DOHH2 (cell line): ENCODE measurements at regions not wholly inside any gene's neighbourhood (a gene's known extent, or its start where the extent isn't known, plus 50 kb on each side); places are given as distances from the start of the nearest gene placed in this dataset.

ENCODE experiments used
- EZH2phosphoT487 ChIP-seq: fragments of 200-600 bp; sonication (generic); IDR thresholded peaks from 2 replicates; pipeline ENCODE4 v1.6.1; 2017; ENCODE audit warnings: borderline replicate concordance, mild to moderate bottlenecking, antibody characterized with exemption, low read length, moderate library complexity, mixed read lengths
- TF ChIP-seq, protein P1 (sequence below): fragments of 200-600 bp; sonication (generic); IDR thresholded peaks from one replicate; pipeline ENCODE4 v1.5.1; 2014; ENCODE audit warnings: antibody characterized with exemption, mild to moderate bottlenecking, low read depth, low read length; ENCODE audit not compliant: poor library complexity, severe bottlenecking

DNA sequence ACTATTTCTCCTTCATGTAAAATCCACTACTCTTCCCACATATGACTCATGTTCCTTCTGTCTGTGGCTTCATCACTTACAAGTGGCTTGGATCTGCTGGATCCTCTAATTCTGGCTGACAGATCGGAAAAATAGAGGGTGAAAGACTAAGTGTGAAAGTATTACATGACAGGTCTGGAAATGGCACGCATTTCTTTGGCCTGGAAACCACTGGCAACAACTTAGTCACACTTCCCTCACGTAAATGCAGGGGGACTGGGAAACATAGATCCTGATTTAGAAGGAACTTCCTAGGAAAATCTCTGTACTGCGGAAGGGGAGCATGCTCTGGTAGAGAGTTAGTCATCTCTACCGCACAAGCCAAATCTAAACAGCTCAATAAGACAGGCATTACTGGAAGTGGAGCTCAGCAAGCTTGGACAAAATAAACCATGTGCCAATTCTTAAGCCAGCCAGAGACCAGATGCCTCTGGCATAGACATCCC is 305.4 kb upstream of the PTBP2 start:
- TF ChIP-seq, protein P1, sequence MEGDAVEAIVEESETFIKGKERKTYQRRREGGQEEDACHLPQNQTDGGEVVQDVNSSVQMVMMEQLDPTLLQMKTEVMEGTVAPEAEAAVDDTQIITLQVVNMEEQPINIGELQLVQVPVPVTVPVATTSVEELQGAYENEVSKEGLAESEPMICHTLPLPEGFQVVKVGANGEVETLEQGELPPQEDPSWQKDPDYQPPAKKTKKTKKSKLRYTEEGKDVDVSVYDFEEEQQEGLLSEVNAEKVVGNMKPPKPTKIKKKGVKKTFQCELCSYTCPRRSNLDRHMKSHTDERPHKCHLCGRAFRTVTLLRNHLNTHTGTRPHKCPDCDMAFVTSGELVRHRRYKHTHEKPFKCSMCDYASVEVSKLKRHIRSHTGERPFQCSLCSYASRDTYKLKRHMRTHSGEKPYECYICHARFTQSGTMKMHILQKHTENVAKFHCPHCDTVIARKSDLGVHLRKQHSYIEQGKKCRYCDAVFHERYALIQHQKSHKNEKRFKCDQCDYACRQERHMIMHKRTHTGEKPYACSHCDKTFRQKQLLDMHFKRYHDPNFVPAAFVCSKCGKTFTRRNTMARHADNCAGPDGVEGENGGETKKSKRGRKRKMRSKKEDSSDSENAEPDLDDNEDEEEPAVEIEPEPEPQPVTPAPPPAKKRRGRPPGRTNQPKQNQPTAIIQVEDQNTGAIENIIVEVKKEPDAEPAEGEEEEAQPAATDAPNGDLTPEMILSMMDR: no peak
- TF ChIP-seq EZH2phosphoT487: no peak
